Keratinocyte (primary cell): ENCODE measurements at regions not wholly inside any gene's neighbourhood (a gene's known extent, or its start where the extent isn't known, plus 50 kb on each side); places are given as distances from the start of the nearest gene placed in this dataset.

Source experiments
- DNase-seq: peaks from one replicate; pipeline ENCODE4 v3.0.0-alpha.2; 2011; ENCODE audit warnings: low read depth, missing footprints, low spot score
- FAIRE-seq: peaks from 2 replicates; lab custom pipeline; 2011; peaks lifted over from hg19 to GRCh38; lab: Jason Lieb, UNC
- H2AFZ ChIP-seq: 2 replicates; pipeline ENCODE4 v1.6.0; 2012; ENCODE audit warnings: low read length, control low read depth, inconsistent platforms; ENCODE audit not compliant: control insufficient read depth
- H3K27ac ChIP-seq: 2 replicates; pipeline ENCODE4 v1.5.1; 2011; ENCODE audit warnings: low read length; ENCODE audit not compliant: control insufficient read depth, insufficient read depth
- H3K27me3 ChIP-seq: 3 replicates; pipeline ENCODE4 v1.6.0; 2011; ENCODE audit warnings: low read length; ENCODE audit not compliant: control insufficient read depth, insufficient read depth; ENCODE audit errors: extremely low read depth
- H3K36me3 ChIP-seq, 2 experiments: 2 replicates in 1 of 2; 3 replicates in 1 of 2; pipeline ENCODE4 v1.5.1; 2011; ENCODE audit warnings: low read length in 2 of 2, mild to moderate bottlenecking in 1 of 2; ENCODE audit not compliant: control insufficient read depth in 2 of 2, insufficient read depth in 2 of 2; ENCODE audit errors: extremely low read depth in 1 of 2
- H3K4me1 ChIP-seq: 3 replicates; pipeline ENCODE4 v1.5.1; 2011; ENCODE audit warnings: low read length; ENCODE audit not compliant: control insufficient read depth, insufficient read depth; ENCODE audit errors: extremely low read depth
- H3K4me2 ChIP-seq: 3 replicates; pipeline ENCODE4 v1.6.0; 2011; ENCODE audit warnings: low read depth, low read length; ENCODE audit not compliant: control insufficient read depth, insufficient read depth; ENCODE audit errors: extremely low read depth
- H3K4me3 ChIP-seq, 3 experiments: fragments of 200-600 bp in 1 of 3; sonication (generic) in 1 of 3; 2 replicates in 2 of 3; 3 replicates in 1 of 3; pipeline ENCODE4 v1.5.1; 2011 to 2016; ENCODE audit warnings: low read length in 3 of 3, mild to moderate bottlenecking in 3 of 3, control low read depth in 2 of 3, inconsistent platforms in 1 of 3, low read depth in 1 of 3, mixed read lengths in 1 of 3, mixed run types in 1 of 3, moderate library complexity in 1 of 3; ENCODE audit not compliant: control insufficient read depth in 2 of 3, insufficient read depth in 2 of 3; ENCODE audit errors: extremely low read depth in 1 of 3
- H3K79me2 ChIP-seq: 2 replicates; pipeline ENCODE4 v1.6.0; 2012; ENCODE audit warnings: low read length; ENCODE audit not compliant: control insufficient read depth, insufficient read depth
- H3K9ac ChIP-seq: 3 replicates; pipeline ENCODE4 v1.6.0; 2011; ENCODE audit warnings: low read length; ENCODE audit not compliant: control insufficient read depth, insufficient read depth; ENCODE audit errors: extremely low read depth
- H3K9me1 ChIP-seq: 3 replicates; pipeline ENCODE4 v1.6.0; 2011; ENCODE audit warnings: low read length; ENCODE audit not compliant: control insufficient read depth, insufficient read depth; ENCODE audit errors: extremely low read depth
- H3K9me3 ChIP-seq: 2 replicates; pipeline ENCODE4 v1.5.1; 2012; ENCODE audit warnings: low read depth, low read length; ENCODE audit not compliant: control insufficient read depth
- H4K20me1 ChIP-seq: 3 replicates; pipeline ENCODE4 v1.6.0; 2011; ENCODE audit warnings: low read length; ENCODE audit not compliant: control insufficient read depth, insufficient read depth; ENCODE audit errors: extremely low read depth
- EZH2 ChIP-seq: IDR thresholded peaks from one replicate; pipeline ENCODE4 v1.6.1; 2012; ENCODE audit warnings: inconsistent platforms, mild to moderate bottlenecking, low read length, moderate library complexity
- dilution Hi-C: fragments of 300-500 bp; cut with MboI; formaldehyde crosslinking; loops from one replicate; pipeline ENCODE4 v1.7.0; 2020; ENCODE audit warnings: low sequenced_read_pairs; ENCODE audit not compliant: extremely low pct_ligation_motif_present
- TF ChIP-seq, protein P1 (sequence below), 3 experiments: IDR thresholded peaks in 1 of 3; conservative IDR thresholded peaks in 1 of 3; optimal IDR thresholded peaks in 1 of 3; 2 replicates in 2 of 3; 3 replicates in 1 of 3; pipeline versions ENCODE3 to v1.5.1; 2011; ENCODE audit warnings: low read length in 3 of 3, mild to moderate bottlenecking in 3 of 3, moderate library complexity in 2 of 3, control low read depth in 1 of 3, inconsistent platforms in 1 of 3; ENCODE audit not compliant: insufficient read depth in 2 of 3; ENCODE audit errors: extremely low read depth in 1 of 3

DNA sequence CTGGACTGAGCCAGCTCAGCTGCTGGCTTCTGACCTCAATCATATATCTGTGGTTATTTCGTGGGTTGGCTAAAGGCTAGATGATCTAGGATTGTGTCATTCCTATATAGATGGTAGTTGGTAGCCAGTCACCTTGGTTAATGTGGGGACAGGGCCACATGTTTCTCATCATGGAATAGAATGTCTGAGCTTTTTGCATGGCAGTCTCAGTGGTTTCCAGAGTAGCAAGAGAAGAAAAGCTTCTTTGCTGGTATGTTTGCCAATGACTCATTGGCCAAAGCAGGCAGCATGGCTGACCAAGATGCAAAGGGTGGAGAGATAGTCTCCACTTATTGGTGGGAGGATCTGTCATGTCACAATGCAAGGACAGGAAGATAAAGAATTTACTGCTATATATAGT lies 746.4 kb upstream of the FLRT2 start:
- Histone ChIP-seq H3K27ac (no peak overlapping the region), H3K9ac (no peak overlapping the region), H3K36me3 (no peaks in the 10 kb centered on the region), H3K4me2 (no peak overlapping the region), H3K27me3 (no peaks in the 10 kb centered on the region), H3K4me3 (no peak overlapping the region), H3K9me1 (no peaks in the 10 kb centered on the region), H4K20me1 (no peaks in the 10 kb centered on the region), H3K4me1 (no peaks in the 10 kb centered on the region), H3K79me2 (no peaks in the 10 kb centered on the region), H3K9me3 (no peaks in the 10 kb centered on the region), H2AFZ (no peak overlapping the region)
- DNase-seq (no peak), FAIRE-seq (no peak)
- TF ChIP-seq, protein P1, sequence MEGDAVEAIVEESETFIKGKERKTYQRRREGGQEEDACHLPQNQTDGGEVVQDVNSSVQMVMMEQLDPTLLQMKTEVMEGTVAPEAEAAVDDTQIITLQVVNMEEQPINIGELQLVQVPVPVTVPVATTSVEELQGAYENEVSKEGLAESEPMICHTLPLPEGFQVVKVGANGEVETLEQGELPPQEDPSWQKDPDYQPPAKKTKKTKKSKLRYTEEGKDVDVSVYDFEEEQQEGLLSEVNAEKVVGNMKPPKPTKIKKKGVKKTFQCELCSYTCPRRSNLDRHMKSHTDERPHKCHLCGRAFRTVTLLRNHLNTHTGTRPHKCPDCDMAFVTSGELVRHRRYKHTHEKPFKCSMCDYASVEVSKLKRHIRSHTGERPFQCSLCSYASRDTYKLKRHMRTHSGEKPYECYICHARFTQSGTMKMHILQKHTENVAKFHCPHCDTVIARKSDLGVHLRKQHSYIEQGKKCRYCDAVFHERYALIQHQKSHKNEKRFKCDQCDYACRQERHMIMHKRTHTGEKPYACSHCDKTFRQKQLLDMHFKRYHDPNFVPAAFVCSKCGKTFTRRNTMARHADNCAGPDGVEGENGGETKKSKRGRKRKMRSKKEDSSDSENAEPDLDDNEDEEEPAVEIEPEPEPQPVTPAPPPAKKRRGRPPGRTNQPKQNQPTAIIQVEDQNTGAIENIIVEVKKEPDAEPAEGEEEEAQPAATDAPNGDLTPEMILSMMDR (optimal IDR thresholded peaks at IDR 0.05 in 1 of 3, IDR thresholded peaks at IDR 0.05 in 1 of 3, conservative IDR thresholded peaks at IDR 0.05 in 1 of 3; ENCODE audit: extremely low read depth in 1 of 3, insufficient read depth in 2 of 3, low read length in 3 of 3), result no peak
- no peak for TF ChIP-seq EZH2
- dilution Hi-C loops, result no loop called here

- Histone ChIP-seq H3K4me3 (no peak overlapping the region), H4K20me1 (no peaks in the 10 kb centered on the region), H3K79me2 (no peaks in the 10 kb centered on the region), H3K9ac (no peak overlapping the region), H2AFZ (no peak overlapping the region), H3K9me3 (no peaks in the 10 kb centered on the region), H3K27me3 (no peaks in the 10 kb centered on the region), H3K27ac (no peak overlapping the region), H3K36me3 (no peaks in the 10 kb centered on the region), H3K4me1 (no peaks in the 10 kb centered on the region), H3K4me2 (no peak overlapping the region), H3K9me1 (no peaks in the 10 kb centered on the region)
- DNase-seq (no peak), FAIRE-seq (no peak)
- dilution Hi-C loops, result no loop called here
- no peak for TF ChIP-seq EZH2
- TF ChIP-seq, protein P1 (optimal IDR thresholded peaks at IDR 0.05 in 1 of 3, IDR thresholded peaks at IDR 0.05 in 1 of 3, conservative IDR thresholded peaks at IDR 0.05 in 1 of 3; ENCODE audit: extremely low read depth in 1 of 3, insufficient read depth in 2 of 3, low read length in 3 of 3), result no peak
Observed at GRCh38 chr14:84785996-84786395, 743.9 kb upstream of the FLRT2 start.
